Neural progenitor cell (in vitro differentiated cells): ENCODE measurements at regions not wholly inside any gene's neighbourhood (a gene's known extent, or its start where the extent isn't known, plus 50 kb on each side); places are given as distances from the start of the nearest gene placed in this dataset.

Source experiments
- CTCF ChIP-seq: fragments of 200-600 bp; sonication (generic); IDR thresholded peaks from 2 replicates; pipeline ENCODE4 v1.5.1; 2017; ENCODE audit warnings: antibody characterized with exemption, mild to moderate bottlenecking
- EZH2phosphoT487 ChIP-seq: fragments of 200-600 bp; sonication (generic); IDR thresholded peaks from 2 replicates; pipeline ENCODE4 v1.6.1; 2017; ENCODE audit warnings: antibody characterized with exemption

DNA sequence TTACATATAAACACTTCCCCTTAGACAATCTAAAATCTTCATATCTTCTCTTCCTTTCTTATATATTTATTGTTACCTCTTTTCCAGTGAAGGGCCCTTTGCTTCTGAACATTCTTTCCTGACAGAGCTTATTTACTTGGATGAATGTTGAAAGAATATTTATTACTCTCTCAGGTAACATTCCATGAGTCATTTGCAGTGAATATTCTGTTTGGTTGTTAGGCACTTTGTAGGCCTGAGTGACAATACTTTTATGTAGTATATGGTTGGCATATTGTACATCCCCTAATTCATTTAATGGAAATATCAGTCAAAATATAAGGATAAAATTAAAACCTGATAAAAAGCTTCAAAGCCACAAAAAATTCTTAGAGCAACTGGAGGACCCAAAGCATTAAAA is 260.9 kb upstream of the KCNMB2 start:
- no peak for TF ChIP-seq CTCF
- TF ChIP-seq EZH2phosphoT487 = no peak
